HT1080 (cell line): ENCODE measurements at regions not wholly inside any gene's neighbourhood (a gene's known extent, or its start where the extent isn't known, plus 50 kb on each side); places are given as distances from the start of the nearest gene placed in this dataset.
"Not testable (repeated sequence)": the region's sequence is repeated elsewhere in the genome, so short reads cannot be mapped to it uniquely, and the experiment has no call there.

ENCODE experiments used
- DNase-seq: peaks from one replicate; pipeline ENCODE4 v3.0.0-alpha.2; 2015; ENCODE audit warnings: low read depth

GRCh38 chr18:76644580-76644979 is 149.5 kb upstream of the ZNF516 start:
- DNase-seq: no peak

DNA sequence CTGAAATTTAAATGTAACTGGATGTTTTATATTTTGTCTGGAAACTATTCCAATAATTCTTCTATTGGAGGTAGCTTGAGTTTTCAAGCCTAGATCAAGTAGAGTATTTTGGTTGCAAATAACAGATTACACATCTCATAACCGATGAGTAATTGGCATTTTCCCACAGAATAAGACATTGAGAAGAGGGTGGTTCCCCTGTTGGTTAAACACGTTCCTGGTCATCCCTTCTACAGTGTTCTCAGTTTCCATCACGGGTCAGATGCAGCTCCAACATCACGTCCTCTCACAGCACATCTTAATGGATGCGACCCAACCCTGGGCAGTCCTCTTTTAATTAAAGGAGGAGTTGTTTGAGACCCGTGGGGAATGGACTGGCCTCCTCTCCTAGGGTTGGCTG is 149.0 kb upstream of the ZNF516 start:
- DNase-seq: no peak

DNA sequence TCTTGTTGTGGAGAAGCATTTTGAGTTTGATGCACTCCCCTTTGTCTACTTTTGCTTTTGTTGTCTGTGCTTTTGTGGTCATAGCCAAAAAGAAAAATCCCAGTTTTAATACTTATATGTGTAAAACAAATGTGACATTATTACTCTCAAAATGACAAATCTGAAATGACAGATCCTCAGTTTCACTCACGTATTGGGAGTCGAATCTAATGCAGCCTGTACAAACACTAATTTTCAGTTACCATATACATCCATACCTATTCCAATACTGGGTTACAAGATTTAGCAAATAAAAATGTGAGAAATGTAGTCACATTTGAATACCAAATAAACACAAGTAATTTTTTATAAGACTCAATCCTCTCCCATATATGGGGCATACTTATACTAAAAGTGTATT is 148.2 kb upstream of the ZNF516 start:
- no peak for DNase-seq

DNA sequence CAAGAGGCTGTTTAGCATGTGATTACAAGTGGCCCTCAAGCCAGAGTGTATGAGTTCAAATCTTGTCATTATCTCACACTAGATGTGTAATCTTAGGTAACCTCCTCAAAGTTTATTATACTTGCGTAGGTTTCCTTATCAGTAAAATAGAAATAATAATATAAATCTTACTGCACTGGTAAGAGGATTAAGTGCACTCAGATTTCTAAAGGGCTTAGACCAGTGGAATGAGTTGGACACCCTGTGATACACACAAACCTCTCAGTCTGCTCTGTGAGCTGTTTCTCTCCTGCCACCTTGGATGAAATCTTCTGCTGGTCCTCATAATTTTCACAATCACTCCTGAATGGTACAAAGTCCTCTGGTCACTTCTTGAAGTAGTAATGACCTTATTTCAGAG is 145.4 kb upstream of the ZNF516 start:
- no peak for DNase-seq

GRCh38 chr18:76634564-76634963 is 139.5 kb upstream of the ZNF516 start:
- DNase-seq: no peak

GRCh38 chr18:76633588-76634269 is 138.7 kb upstream of the ZNF516 start:
- DNase-seq: no peak

DNA sequence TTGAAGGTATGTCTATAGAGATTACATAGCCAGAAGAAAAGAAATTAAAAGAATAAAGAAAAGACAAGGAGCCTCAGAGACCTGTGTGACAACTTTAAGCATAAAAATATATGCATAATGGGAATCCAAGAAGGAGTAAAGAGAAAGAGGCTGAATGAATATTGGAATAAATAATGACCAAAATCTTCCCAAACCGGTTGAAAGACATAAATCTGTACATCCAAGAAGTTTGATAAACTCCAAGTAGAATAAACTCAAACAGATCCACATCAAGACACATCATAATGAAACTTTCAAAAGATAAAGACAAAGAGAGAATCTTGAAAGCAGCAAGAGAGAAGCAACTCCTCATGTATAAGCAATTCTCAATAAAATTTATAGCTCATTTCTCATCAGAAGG is 132.4 kb upstream of the ZNF516 start:
- no peak for DNase-seq

DNA sequence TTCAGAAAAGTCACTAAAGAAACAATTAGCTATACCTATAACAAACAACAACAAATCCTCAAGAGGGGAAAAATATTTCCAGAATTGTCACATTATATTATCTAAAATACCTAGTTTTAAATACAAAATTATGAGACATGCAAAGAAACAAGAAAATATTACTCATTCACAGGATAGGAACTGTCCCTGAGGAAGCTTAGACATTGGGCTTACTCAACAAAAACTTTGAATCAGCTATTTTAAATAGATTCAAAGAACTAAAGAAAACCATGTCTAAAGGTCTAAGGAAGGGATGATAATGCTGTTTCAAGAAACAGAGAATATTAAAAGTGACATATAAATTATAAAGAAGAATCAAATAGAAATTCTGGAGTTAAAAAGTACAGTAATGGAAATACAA is 131.9 kb upstream of the ZNF516 start:
- DNase-seq: no peak

GRCh38 chr18:76622651-76623050 is 127.6 kb upstream of the ZNF516 start:
- DNase-seq: no peak

DNA sequence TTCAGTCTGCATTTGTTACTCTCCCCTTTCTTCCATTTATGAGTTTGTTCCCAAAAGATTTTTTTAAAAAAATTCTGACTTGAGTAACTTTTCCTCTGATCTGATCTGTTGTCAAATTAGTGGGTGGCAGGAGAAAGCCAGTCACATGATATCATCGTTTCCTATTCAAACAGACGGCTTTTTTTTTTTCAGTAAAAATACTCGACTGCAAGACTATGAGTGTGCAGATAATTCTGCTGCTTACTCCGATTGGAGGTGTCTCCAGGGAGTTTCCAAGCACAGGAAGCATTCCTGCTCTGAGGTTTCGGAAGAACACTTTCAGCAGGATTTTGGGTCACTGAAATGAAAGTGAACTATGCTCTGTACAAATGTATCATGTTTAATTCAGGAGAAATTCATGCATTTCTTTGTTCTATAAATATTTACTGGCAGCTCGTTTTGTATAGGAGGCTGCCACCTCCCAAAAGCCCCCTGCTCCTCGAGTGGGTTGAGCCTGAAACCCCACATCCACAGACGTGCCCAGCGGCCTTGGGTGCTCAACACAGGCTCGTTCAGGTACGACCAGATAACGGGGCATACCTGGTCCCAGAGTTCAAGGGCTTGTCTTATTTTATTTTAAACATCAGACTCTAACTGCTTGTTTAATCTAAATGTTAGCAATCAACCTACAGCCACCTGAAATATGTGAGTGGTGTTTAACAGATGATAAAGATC is 126.9 kb upstream of the ZNF516 start:
- no peak for DNase-seq

DNA sequence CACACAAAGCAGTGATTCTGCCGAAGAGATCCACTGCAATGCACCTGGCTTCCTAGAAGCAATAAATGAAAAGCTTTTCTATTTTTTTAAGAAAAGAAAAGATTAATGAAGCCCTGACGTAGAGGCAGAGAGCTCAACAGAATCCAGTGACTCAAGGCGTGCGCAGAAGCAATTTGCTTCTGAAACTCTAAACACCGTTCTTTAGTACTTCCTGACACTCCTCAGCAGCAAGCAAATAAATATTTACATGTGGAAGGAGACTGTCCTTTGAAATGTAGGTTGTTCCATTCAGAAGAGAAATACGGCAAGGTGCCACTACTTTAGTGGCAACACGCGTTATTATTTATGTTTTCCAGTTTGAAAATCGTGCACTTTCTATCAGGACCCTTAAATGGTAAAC is 126.2 kb upstream of the ZNF516 start:
- no peak for DNase-seq

GRCh38 chr18:76620321-76621170 is 125.5 kb upstream of the ZNF516 start:
- DNase-seq: no peak

DNA sequence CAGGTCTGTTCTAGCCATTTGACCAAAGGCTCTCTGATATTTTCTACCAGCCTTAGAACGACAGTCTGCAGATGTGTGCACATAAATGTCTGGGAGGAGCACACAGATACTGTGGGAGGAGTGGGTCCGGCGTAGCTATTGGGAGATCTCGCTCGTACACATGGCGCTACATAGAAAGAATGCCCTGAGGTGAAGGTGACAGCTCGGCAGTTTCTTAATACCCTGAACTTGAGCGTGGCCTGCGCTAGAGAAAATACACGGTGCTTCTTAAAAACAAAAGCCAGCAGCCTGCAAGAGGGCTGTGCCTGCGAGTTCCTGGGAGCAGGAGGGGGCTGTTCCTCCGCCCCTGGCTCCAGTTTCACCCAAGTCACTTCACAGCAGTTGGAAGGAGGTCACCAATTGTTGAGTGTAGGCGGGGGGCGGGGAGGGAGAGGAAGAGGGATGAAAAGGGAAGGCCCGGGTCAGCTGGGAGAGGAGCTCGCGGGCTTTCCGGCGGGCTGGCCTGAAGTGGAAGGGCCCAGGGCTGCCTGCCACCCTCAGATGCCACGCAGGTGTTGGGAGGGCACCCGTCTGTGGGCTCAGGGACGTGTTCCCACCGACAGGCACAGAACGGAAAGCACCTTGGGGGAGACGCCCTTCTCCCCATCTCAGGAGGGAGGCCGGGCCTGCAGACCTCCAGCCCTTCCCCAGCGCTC is 124.7 kb upstream of the ZNF516 start:
- DNase-seq: no peak

GRCh38 chr18:76619261-76619620 is 124.2 kb upstream of the ZNF516 start:
- no peak for DNase-seq

DNA sequence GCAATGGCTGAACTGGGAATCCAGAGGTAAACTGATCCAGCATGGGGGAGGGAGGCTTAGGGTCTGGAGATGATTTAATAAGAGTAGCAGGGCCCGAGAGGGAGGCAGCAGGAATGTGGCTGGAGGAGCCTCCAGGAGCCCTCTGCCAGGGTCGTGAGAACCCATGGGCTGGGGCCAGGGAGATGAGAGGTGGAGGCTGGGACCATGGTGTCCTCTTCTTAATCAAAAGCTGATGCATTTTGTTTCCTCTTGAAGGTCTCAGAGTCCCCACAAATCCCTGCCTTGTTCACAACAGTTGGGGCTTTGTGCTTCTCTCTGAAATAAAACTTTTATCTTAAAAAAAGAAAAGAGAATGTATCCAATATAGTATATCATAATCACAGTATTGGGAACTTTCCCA is 123.7 kb upstream of the ZNF516 start:
- no peak for DNase-seq

DNA sequence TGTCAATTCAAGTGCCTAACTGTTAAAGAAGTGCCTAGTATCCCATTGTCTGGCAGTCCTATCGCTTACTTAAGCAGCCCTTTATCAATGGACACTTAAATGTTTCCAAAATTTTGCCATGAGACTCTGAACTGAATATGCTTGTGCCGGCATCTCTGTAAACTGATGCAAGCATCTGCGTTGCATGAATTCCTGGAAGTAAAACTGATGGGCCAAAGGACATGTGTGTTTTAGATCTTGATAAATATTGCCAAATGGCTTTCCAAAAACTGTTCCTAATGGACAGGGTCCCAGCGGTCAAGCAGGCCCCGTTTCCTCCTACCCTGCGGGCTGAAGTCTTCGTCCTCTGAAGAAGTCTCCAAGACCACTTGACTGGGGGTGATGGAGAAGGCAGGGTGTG is 121.3 kb upstream of the ZNF516 start:
- DNase-seq: no peak

- no peak for DNase-seq
Observed at GRCh38 chr18:76615065-76615733, 120.2 kb upstream of the ZNF516 start.

- no peak for DNase-seq
Observed at GRCh38 chr18:76613755-76614120, 118.7 kb upstream of the ZNF516 start.

DNA sequence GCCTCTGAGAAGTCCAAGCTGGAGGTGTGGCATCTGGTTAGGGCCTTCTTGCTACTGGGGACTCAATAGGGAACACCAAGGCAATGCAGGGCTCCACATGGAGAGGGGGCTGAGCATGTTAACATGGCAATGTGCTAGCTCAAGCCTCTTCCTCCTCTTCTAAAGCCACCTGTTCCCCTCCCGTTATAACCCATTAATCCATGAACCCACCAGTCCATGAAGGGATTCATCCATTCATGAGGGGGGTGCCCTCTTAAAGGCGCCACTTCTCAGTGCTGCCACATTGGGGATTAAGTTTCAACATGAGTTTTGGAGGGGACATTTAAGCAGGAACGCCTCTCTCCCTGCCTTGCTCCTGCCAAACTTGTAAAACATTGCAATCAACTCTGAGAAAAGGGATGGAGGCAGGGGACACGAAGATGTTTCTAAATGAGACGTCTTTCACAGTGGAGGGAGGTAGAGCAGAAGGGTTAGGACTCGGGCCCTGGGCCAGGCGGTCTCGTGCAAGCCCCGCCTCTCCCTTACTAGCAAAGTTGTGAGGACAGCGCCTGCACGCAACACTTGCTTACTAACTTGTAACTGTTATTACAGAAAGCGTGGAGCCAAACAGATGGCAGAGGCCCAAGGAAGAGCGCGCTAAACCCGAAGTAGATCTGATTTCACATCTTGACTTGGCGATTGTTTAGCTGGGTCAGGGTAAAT is 118.2 kb upstream of the ZNF516 start:
- DNase-seq: no peak

DNA sequence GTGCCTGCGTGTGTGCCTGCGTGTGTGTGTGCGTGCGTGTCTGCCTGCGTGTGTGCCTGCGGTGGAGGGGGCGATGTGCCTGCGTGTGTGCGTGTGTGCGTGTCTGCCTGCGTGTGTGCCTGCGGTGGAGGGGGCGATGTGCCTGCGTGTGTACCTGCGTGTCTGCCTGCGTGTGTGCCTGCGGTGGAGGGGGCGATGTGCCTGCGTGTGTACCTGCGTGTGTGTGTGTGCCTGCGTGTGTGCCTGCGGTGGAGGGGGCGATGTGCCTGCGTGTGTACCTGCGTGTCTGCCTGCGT is 116.7 kb upstream of the ZNF516 start:
- DNase-seq: not testable (repeated sequence)
